T-helper 1 cell treated with Interleukin-12 subunit alpha and Interleukin-12 subunit beta and Interleukin-4 antibody, amounts not matched to agents 30 μg/mL and 1 μg/mL, for 36 hours (primary cell): ENCODE measurements at regions not wholly inside any gene's neighbourhood (a gene's known extent, or its start where the extent isn't known, plus 50 kb on each side); places are given as distances from the start of the nearest gene placed in this dataset.

Experiments used
- H3K27ac Mint-ChIP-seq: one replicate; pipeline ENCODE4 v1.8.0; 2021; ENCODE audit warnings: mild to moderate bottlenecking, mixed read lengths
- H3K27me3 Mint-ChIP-seq: one replicate; pipeline ENCODE4 v1.8.0; 2021; ENCODE audit warnings: low read depth, mixed read lengths
- H3K36me3 Mint-ChIP-seq: one replicate; pipeline ENCODE4 v1.8.0; 2021; ENCODE audit warnings: low read depth, mixed read lengths
- H3K4me1 Mint-ChIP-seq: one replicate; pipeline ENCODE4 v1.8.0; 2021; ENCODE audit warnings: low read depth, mixed read lengths
- H3K4me3 Mint-ChIP-seq: one replicate; pipeline ENCODE4 v1.8.0; 2021; ENCODE audit warnings: mild to moderate bottlenecking, moderate library complexity, mixed read lengths
- H3K9me3 Mint-ChIP-seq: one replicate; pipeline ENCODE4 v1.8.0; 2021; ENCODE audit warnings: mixed read lengths

DNA sequence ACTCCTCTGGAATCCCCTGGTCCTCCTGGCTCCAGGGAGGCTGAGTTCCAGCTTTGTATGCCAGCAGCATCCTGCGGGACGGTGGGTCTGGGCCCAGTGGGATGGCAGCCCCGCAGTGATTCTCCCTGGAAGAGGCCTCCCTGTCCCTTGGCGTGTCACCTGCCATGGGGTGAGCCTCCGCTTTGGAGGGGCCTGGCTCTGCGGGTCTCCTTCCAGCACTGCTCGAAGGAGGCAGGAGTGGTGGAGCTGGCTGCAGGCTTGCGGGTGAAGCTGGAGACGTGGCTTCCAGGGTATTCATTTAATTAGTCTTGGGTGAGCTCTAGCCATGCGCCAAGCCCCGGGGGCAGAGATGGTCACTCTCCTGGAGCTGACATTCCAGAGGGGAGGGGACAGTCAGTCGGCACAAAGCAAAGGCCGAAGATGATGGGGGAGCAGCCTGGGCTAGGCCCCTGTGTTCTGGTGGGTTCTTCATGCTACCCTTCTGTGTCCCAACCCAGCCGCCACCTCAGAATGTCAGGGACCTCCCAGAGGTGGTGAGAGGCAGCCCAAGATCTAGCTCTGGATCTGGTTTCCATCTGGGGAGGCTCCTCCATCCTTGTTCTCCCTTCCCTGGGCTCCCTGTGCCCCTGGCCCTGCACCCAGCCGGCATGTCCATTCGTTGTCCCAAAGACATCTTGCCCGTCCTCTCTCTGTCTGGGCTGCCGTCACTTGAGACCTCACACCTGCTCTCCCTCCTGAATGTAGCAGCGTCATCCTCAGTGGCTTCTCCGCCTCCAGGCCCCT is 1332.5 kb downstream of the BRD1 start:
- Mint-ChIP-seq H3K4me1 (no peaks in the 10 kb centered on the region), H3K4me3 (no peak overlapping the region), H3K36me3 (no peaks in the 10 kb centered on the region), H3K9me3 (no peaks in the 10 kb centered on the region), H3K27me3 (peaks cover 37% of the 10 kb centered on the region), H3K27ac (no peak overlapping the region)

DNA sequence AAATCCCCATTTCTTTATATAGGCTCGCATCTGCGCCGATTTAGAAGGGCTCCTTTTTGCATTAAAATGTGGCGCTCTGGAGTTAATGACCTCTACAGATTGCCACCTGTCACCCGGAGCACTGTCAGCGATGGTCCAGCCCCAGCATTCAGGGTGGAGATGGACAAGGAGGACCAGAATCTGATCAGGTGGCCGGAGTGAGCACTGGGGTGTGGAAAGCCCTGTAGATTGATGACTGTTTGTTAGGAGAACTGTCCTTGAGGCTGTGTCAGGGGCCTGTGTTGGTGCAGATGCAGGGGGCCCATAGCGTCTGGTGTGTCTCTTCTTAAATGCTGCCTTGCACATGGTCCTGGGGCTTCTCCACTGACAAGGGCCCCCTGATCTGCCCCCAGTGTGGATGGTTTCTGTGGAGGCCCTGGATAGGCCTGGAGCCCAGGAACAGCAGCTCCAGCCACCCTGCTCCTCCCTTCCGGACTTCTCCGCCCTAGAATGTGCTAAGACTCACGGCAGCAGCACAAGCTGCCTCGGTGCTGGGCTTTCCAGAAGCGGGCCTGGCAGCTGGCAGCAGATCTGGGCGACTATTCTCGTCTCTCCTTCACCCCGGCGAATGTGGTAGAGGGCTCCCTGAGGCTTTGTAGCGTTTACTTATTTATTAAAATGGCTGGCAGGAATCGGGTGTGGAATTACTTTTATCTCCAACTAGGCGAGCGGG is 1333.3 kb downstream of the BRD1 start:
- no peaks in the 10 kb centered on the region for H3K9me3 Mint-ChIP-seq

DNA sequence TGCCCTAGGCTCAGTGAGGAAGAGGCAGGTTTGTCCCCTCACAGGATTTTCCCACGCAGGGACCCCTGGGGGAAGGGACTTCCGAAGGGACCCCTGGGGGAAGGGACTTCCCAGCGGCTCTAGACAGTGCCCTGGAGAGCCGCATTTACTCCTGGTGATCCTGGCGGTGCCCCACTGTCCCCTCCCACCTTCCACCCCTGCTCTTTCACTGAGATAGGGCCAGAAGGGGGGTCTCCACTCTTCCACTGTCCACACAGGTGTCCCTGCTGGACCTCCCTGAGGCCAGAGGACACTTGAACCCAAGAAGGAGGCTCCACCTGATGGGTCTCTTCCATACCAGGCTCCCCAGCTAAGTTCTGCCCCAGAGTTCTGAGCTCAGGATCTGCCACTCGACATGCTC is 1333.9 kb downstream of the BRD1 start:
- Mint-ChIP-seq H3K4me1 (no peaks in the 10 kb centered on the region), H3K36me3 (no peaks in the 10 kb centered on the region), H3K27me3 (peaks cover 37% of the 10 kb centered on the region), H3K9me3 (no peaks in the 10 kb centered on the region), H3K27ac (no peak overlapping the region), H3K4me3 (no peak overlapping the region)

More for the DNA sequence above, 1333.3 kb downstream of the BRD1 start:
- Mint-ChIP-seq H3K4me3 (no peak overlapping the region), H3K36me3 (no peaks in the 10 kb centered on the region), H3K27ac (no peak overlapping the region), H3K27me3 (peaks cover 37% of the 10 kb centered on the region), H3K4me1 (no peaks in the 10 kb centered on the region)

DNA sequence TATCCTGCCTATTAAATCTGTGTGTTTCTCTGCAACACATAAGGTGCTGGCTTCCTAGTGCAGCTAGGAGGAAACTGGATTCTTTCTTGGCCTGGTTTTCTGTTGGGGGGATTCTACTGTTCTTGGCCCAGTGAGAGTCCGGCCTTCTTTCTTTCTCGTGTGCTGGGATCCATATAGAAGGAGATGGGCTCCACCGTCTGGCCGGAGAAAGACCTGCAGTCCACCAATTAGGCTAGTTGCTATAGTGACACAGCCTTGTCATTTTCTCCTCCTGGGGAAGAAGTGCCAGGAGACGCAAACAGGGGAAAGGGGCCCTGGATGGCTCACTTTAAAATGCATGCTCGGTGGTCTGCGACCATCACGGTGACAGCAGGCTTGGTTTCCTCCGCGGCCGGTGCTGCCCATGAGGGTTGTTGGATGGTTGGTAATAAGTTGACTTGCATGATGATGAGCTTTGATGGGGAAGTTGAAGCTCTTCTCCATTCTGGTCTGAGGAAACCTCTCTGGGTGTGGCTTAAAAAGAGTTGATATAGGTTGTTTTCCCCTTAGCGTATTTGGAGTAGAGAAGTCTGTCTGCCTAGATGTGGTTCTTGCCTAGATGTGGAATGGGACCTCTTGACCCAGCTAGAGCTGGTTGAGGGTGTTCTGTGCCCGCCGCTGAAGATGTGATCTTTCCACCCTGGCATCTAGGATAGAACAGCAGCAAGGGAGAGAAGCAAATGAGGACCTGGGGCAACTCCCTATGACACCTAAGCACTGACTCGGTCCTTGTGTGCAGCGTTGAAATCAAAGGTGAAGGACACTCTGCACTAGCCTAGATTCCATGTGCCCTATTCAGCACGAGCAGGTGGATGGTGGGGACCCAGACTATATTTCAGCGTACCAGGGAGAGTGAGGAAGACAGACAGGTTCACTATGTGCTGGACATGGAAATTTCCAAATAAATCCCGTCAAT is 1335.0 kb downstream of the BRD1 start:
- no peaks in the 10 kb centered on the region for H3K4me1 Mint-ChIP-seq
- H3K27ac Mint-ChIP-seq, result no peak overlapping the region
- H3K4me3 Mint-ChIP-seq, result no peak overlapping the region
- H3K9me3 Mint-ChIP-seq, result no peaks in the 10 kb centered on the region
- H3K27me3 Mint-ChIP-seq, result peaks cover 48% of the 10 kb centered on the region
- peaks cover 2% of the 10 kb centered on the region for H3K36me3 Mint-ChIP-seq

DNA sequence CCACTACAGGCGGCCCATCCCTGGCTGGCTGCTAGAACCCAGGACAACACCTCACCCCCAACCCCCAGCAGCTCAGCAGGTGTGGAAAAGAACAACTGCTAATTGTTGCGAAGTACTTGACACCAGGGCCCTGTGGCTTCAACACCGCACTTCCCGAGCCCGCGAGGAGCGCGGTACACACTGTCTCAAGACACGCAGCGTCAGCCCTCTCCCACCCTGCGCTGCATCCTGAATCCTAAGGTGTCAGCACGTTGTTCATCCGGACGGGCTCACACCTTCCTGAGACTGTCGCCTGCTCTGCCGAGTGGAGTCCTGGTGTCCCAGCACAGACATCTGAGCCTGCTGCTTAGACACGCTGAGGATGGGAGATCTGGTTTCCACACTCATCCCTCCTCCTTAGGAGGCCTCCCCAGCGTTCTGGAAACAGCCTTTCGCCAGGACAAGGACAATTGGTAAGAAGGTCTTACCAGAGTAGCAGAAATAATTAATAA is 1336.2 kb downstream of the BRD1 start:
- peaks cover 2% of the 10 kb centered on the region for H3K36me3 Mint-ChIP-seq
- no peak overlapping the region for H3K4me3 Mint-ChIP-seq
- H3K9me3 Mint-ChIP-seq, result no peaks in the 10 kb centered on the region
- H3K27me3 Mint-ChIP-seq, result peaks cover 57% of the 10 kb centered on the region
- H3K4me1 Mint-ChIP-seq, result no peaks in the 10 kb centered on the region
- no peak overlapping the region for H3K27ac Mint-ChIP-seq

GRCh38 chr22:48490500-48491411 is 1336.9 kb downstream of the BRD1 start:
- no peak overlapping the region for H3K4me3 Mint-ChIP-seq
- no peak overlapping the region for H3K27ac Mint-ChIP-seq
- no peaks in the 10 kb centered on the region for H3K9me3 Mint-ChIP-seq

DNA sequence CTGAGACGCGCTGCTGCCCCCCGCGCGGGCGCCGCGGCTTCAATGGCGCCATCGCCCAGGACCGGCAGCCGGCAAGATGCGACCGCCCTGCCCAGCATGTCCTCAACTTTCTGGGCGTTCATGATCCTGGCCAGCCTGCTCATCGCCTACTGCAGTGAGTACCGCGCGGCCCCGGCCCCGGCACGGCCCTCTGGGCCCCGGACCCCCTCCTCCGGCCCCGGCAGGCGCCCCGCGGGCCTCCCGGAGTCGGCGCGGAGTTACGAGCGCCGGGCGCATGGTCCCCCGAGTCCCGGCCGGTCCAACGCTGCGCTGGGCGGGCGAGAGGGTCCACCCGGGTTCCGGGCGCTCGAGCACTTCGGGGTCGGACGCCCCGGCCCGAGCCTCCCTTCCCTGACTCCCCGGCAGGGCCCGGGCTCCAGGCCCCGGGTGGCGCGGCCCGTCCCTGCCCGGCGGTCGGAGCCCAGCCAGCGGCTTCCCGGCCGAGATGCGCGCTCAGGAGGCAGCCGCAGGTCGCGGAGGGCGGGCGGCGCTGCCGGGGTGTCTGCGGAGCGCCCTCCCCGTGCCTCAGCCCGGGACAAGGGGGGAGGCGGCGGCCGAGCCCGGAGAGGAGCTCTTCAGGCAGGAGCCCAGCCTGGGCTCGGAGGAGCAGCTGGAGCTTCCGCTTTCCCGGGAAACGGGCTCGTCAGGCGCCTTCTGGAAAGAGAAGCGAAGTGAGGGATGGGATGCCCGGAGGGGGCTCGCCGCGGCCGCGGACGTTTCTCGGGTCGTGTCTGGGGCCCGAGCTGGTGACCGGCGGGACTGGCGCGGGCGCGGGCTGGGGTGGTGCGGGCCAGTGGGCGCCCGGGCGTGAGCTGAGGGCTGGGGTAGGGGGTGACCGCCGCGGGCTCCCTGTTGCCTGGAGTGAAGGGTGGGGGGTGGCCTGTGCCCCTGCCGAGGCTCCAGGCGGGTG is 1337.8 kb downstream of the BRD1 start:
- Mint-ChIP-seq H3K36me3 (peaks cover 2% of the 10 kb centered on the region), H3K27ac (no peak overlapping the region), H3K4me1 (no peaks in the 10 kb centered on the region), H3K9me3 (no peaks in the 10 kb centered on the region), H3K27me3 (peaks cover 67% of the 10 kb centered on the region), H3K4me3 (no peak overlapping the region)

More at GRCh38 chr22:48490500-48491411, 1336.9 kb downstream of the BRD1 start:
- peaks cover 64% of the 10 kb centered on the region for H3K27me3 Mint-ChIP-seq
- peaks cover 2% of the 10 kb centered on the region for H3K36me3 Mint-ChIP-seq
- H3K4me1 Mint-ChIP-seq, result no peaks in the 10 kb centered on the region

GRCh38 chr22:48488611-48489511 is 1338.8 kb downstream of the BRD1 start:
- Mint-ChIP-seq H3K4me1 (no peaks in the 10 kb centered on the region), H3K4me3 (no peak overlapping the region), H3K27me3 (peaks cover 63% of the 10 kb centered on the region), H3K36me3 (peaks cover 2% of the 10 kb centered on the region), H3K9me3 (no peaks in the 10 kb centered on the region), H3K27ac (no peak overlapping the region)

DNA sequence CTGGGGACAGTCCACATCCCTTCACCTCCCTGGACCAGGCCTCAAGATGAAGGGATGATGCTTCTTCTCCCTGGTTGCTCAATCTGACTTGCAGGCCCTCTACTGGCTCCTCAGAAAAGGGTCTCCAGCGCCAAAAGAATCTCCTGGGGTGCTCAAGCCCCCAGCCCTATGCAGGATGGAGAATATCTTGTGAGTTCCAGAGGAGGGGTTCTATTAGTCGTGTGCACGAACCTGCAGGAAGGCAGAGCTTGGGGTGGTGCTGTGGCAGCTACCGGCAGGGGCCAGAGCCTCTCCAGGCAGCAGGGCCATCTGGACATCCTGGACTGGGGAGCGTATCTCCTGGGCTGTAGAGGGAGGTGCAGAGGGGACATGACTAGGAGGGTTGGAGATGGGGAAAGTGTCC is 1339.5 kb downstream of the BRD1 start:
- Mint-ChIP-seq H3K36me3 (peaks cover 2% of the 10 kb centered on the region), H3K9me3 (no peaks in the 10 kb centered on the region), H3K27ac (no peak overlapping the region), H3K27me3 (peaks cover 59% of the 10 kb centered on the region), H3K4me1 (no peaks in the 10 kb centered on the region), H3K4me3 (no peak overlapping the region)

DNA sequence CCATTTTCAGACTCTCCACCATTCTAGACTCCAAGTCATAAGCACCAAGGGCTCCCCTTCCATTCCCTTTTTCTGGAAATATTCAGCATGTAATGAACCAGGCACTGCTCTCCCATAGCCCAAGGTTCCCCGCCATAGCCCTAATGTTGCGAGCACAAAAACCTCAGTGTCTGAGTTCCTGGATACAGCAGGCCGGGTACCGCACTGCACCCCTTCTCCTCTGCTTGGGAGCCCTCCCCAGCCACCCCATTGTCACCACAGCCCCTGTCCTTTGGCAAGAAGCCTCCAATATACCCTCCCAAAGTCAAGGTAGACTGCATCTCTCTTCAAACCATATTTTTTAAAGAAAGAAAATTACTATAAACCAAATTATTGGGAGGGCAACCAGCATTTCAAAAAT is 1341.1 kb downstream of the BRD1 start:
- Mint-ChIP-seq H3K4me3 (no peak overlapping the region), H3K4me1 (no peaks in the 10 kb centered on the region), H3K9me3 (no peaks in the 10 kb centered on the region), H3K27ac (no peak overlapping the region), H3K36me3 (peaks cover 2% of the 10 kb centered on the region), H3K27me3 (peaks cover 43% of the 10 kb centered on the region)

- Mint-ChIP-seq H3K9me3 (no peaks in the 10 kb centered on the region), H3K27ac (no peak overlapping the region), H3K36me3 (peaks cover 2% of the 10 kb centered on the region), H3K27me3 (peaks cover 39% of the 10 kb centered on the region), H3K4me1 (no peaks in the 10 kb centered on the region), H3K4me3 (no peak overlapping the region)
Measured at GRCh38 chr22:48486134-48486532, 1341.5 kb downstream of the BRD1 start.
